AG20443 (cell line): ENCODE measurements at regions not wholly inside any gene's neighbourhood (a gene's known extent, or its start where the extent isn't known, plus 50 kb on each side); places are given as distances from the start of the nearest gene placed in this dataset.
"Not testable (repeated sequence)": the region's sequence is repeated elsewhere in the genome, so short reads cannot be mapped to it uniquely, and the experiment has no call there.

Source experiments
- DNase-seq: peaks from one replicate; pipeline ENCODE4 v3.0.0; 2012; ENCODE audit warnings: low spot score, mixed read lengths

GRCh38 chr5:23451156-23451555, 56.3 kb upstream of the PRDM9 start:
- no peak for DNase-seq

- DNase-seq, result no peak
Measured at GRCh38 chr5:23450187-23450586, 57.2 kb upstream of the PRDM9 start.

- no peak for DNase-seq
Measured at GRCh38 chr5:23448627-23449026, 58.8 kb upstream of the PRDM9 start.

- no peak for DNase-seq
Measured at GRCh38 chr5:23446424-23446823, 61.0 kb upstream of the PRDM9 start.

GRCh38 chr5:23445573-23445972, 61.8 kb upstream of the PRDM9 start:
- no peak for DNase-seq

- DNase-seq, result no peak
Measured at GRCh38 chr5:23440703-23441102, 66.7 kb upstream of the PRDM9 start.

GRCh38 chr5:23437011-23437410, 70.4 kb upstream of the PRDM9 start:
- DNase-seq, result no peak

- no peak for DNase-seq
Measured at GRCh38 chr5:23433534-23434315, 73.7 kb upstream of the PRDM9 start.

GRCh38 chr5:23428705-23429104, 78.7 kb upstream of the PRDM9 start:
- no peak for DNase-seq

GRCh38 chr5:23420214-23420613, 87.2 kb upstream of the PRDM9 start:
- DNase-seq, result not testable (repeated sequence)

GRCh38 chr5:23419115-23419514, 88.3 kb upstream of the PRDM9 start:
- no peak for DNase-seq

GRCh38 chr5:23412515-23412914, 94.9 kb upstream of the PRDM9 start:
- DNase-seq, result no peak

- DNase-seq, result no peak
Measured at GRCh38 chr5:23411994-23412393, 95.4 kb upstream of the PRDM9 start.

- DNase-seq, result no peak
Measured at GRCh38 chr5:23411200-23411599, 96.2 kb upstream of the PRDM9 start.

GRCh38 chr5:23410775-23411174, 96.6 kb upstream of the PRDM9 start:
- not testable (repeated sequence) for DNase-seq

GRCh38 chr5:23405316-23406068, 101.9 kb upstream of the PRDM9 start:
- DNase-seq, result no peak

GRCh38 chr5:23402585-23402984, 104.8 kb upstream of the PRDM9 start:
- no peak for DNase-seq

- DNase-seq, result no peak
Measured at GRCh38 chr5:23400951-23401350, 106.5 kb upstream of the PRDM9 start.

- DNase-seq, result no peak
Measured at GRCh38 chr5:23396346-23396745, 111.1 kb upstream of the PRDM9 start.

GRCh38 chr5:23389291-23390101, 117.9 kb upstream of the PRDM9 start:
- no peak for DNase-seq

GRCh38 chr5:23385036-23385435, 122.4 kb upstream of the PRDM9 start:
- no peak for DNase-seq

GRCh38 chr5:23372177-23372576, 135.2 kb upstream of the PRDM9 start:
- DNase-seq, result no peak

GRCh38 chr5:23368393-23368792, 139.0 kb upstream of the PRDM9 start:
- no peak for DNase-seq
